Endodermal cell (in vitro differentiated cells): ENCODE measurements at regions not wholly inside any gene's neighbourhood (a gene's known extent, or its start where the extent isn't known, plus 50 kb on each side); places are given as distances from the start of the nearest gene placed in this dataset.

Source experiments
- DNase-seq: peaks from one replicate; pipeline ENCODE4 v3.0.0-alpha.2; 2017
- H3K27ac ChIP-seq: 2 replicates; pipeline ENCODE4 v1.5.1; 2013; ENCODE audit warnings: mild to moderate bottlenecking, low read depth, low read length, moderate library complexity
- H3K27me3 ChIP-seq: 2 replicates; pipeline ENCODE4 v1.6.1; 2013; ENCODE audit warnings: mild to moderate bottlenecking, low read length, moderate library complexity; ENCODE audit not compliant: insufficient read depth, control insufficient read depth, poor library complexity, severe bottlenecking
- H3K36me3 ChIP-seq: 2 replicates; pipeline ENCODE4 v1.7.0; 2013; ENCODE audit warnings: mild to moderate bottlenecking, low read length, moderate library complexity; ENCODE audit not compliant: control insufficient read depth, insufficient read depth
- H3K4me1 ChIP-seq: one replicate; pipeline ENCODE4 v1.7.0; 2013; ENCODE audit warnings: low read length; ENCODE audit not compliant: control insufficient read depth, insufficient read depth
- H3K4me3 ChIP-seq: 2 replicates; pipeline ENCODE4 v1.5.1; 2013; ENCODE audit warnings: mild to moderate bottlenecking, low read length, moderate library complexity
- H3K9ac ChIP-seq: 2 replicates; pipeline ENCODE4 v1.6.1; 2013; ENCODE audit warnings: mild to moderate bottlenecking, low read length, moderate library complexity; ENCODE audit not compliant: poor library complexity, severe bottlenecking; ENCODE audit errors: extremely low read depth
- H3K9me3 ChIP-seq: 2 replicates; pipeline ENCODE4 v1.6.1; 2013; ENCODE audit warnings: mild to moderate bottlenecking, low read length, moderate library complexity; ENCODE audit not compliant: control insufficient read depth
- H3K27ac Mint-ChIP-seq: 2 replicates; pipeline ENCODE4 v1.8.0; 2020; ENCODE audit warnings: mixed read lengths
- H3K27me3 Mint-ChIP-seq: 2 replicates; pipeline ENCODE4 v1.8.0; 2021; ENCODE audit warnings: mild to moderate bottlenecking, mixed read lengths; ENCODE audit not compliant: insufficient read depth
- H3K36me3 Mint-ChIP-seq: 2 replicates; pipeline ENCODE4 v1.8.0; 2020; ENCODE audit warnings: low read depth, mixed read lengths
- H3K4me1 Mint-ChIP-seq: 2 replicates; pipeline ENCODE4 v1.8.0; 2020; ENCODE audit warnings: mixed read lengths
- H3K4me3 Mint-ChIP-seq: 2 replicates; pipeline ENCODE4 v1.8.0; 2020; ENCODE audit warnings: mild to moderate bottlenecking, moderate library complexity, mixed read lengths
- H3K9me3 Mint-ChIP-seq: 2 replicates; pipeline ENCODE4 v1.8.0; 2020; ENCODE audit warnings: mild to moderate bottlenecking, mixed read lengths
- CTCF ChIP-seq: fragments of 200-600 bp; sonication (generic); conservative IDR thresholded peaks from 2 replicates; pipeline ENCODE4 v1.5.0; 2021; ENCODE audit warnings: antibody characterized with exemption, mild to moderate bottlenecking
- WGBS, 2 experiments: methylation state at CpG; one replicate each; pipeline versions ENCODE4 v1.1.5 to v1.1.7; 2013; ENCODE audit warnings: missing lambda C conversion rate in 2 of 2, mixed read lengths in 1 of 2; ENCODE audit not compliant: insufficient coverage in 1 of 2, insufficient read length in 1 of 2; 5-methylcytosine and 5-hydroxymethylcytosine counted together

- no peak overlapping the region for H3K27ac Mint-ChIP-seq
- H3K9me3 Mint-ChIP-seq = no peaks in the 10 kb centered on the region
- Histone ChIP-seq H3K36me3 (no peaks in the 10 kb centered on the region), H3K9me3 (no peaks in the 10 kb centered on the region), H3K9ac (no peak overlapping the region), H3K27me3 (no peaks in the 10 kb centered on the region), H3K4me1 (no peaks in the 10 kb centered on the region), H3K27ac (no peak overlapping the region), H3K4me3 (no peak overlapping the region)
- no peaks in the 10 kb centered on the region for H3K27me3 Mint-ChIP-seq
- DNase-seq = no peak
- WGBS, 2 experiments = 88% methylated on average over 1 of the region's 1 CpG; no CpG with 5 or more reads in 1 of the 2 experiments
- H3K4me3 Mint-ChIP-seq = no peak overlapping the region
- no peaks in the 10 kb centered on the region for H3K36me3 Mint-ChIP-seq
- no peaks in the 10 kb centered on the region for H3K4me1 Mint-ChIP-seq
- TF ChIP-seq CTCF = no peak
Measured at GRCh38 chr6:115319823-115320222, 740.9 kb downstream of the FRK start.

- H3K4me3 ChIP-seq = no peak overlapping the region
- Mint-ChIP-seq H3K9me3 (peaks cover 36% of the 10 kb centered on the region), H3K27ac (no peak overlapping the region), H3K4me3 (no peak overlapping the region), H3K4me1 (no peaks in the 10 kb centered on the region), H3K36me3 (peaks cover 4% of the 10 kb centered on the region), H3K27me3 (no peaks in the 10 kb centered on the region)
- H3K4me1 ChIP-seq = no peaks in the 10 kb centered on the region
- H3K36me3 ChIP-seq = no peaks in the 10 kb centered on the region
- no peak overlapping the region for H3K9ac ChIP-seq
- no peaks in the 10 kb centered on the region for H3K27me3 ChIP-seq
- DNase-seq = peak; percentile 52
- 91 to 100% methylated on average over 1 to 6 of the region's 6 CpGs for WGBS, 2 experiments
- TF ChIP-seq CTCF = no peak
- H3K27ac ChIP-seq = no peak overlapping the region
- peaks cover 15% of the 10 kb centered on the region for H3K9me3 ChIP-seq
Measured at GRCh38 chr6:115310156-115310555, 750.5 kb downstream of the FRK start.

GRCh38 chr6:115302731-115303130 is 758.0 kb downstream of the FRK start:
- Histone ChIP-seq H3K27me3 (no peaks in the 10 kb centered on the region), H3K36me3 (no peaks in the 10 kb centered on the region), H3K9me3 (no peaks in the 10 kb centered on the region), H3K4me3 (no peak overlapping the region), H3K27ac (no peak overlapping the region), H3K9ac (no peak overlapping the region), H3K4me1 (no peaks in the 10 kb centered on the region)
- Mint-ChIP-seq H3K9me3 (peaks cover 9% of the 10 kb centered on the region), H3K4me3 (no peak overlapping the region), H3K27ac (no peak overlapping the region), H3K4me1 (peaks cover under 1% of the 10 kb centered on the region), H3K27me3 (no peaks in the 10 kb centered on the region), H3K36me3 (no peaks in the 10 kb centered on the region)
- WGBS, 2 experiments = 89 to 100% methylated on average over 1 to 4 of the region's 4 CpGs
- no peak for TF ChIP-seq CTCF
- DNase-seq = no peak
